Activated naive CD4-positive, alpha-beta T cell treated with Interleukin-2 at 50 U/mL for 16 hours (primary cell): ENCODE measurements at regions not wholly inside any gene's neighbourhood (a gene's known extent, or its start where the extent isn't known, plus 50 kb on each side); places are given as distances from the start of the nearest gene placed in this dataset.
"Not testable (repeated sequence)": the region's sequence is repeated elsewhere in the genome, so short reads cannot be mapped to it uniquely, and the experiment has no call there.

ENCODE experiments used
- DNase-seq: peaks from one replicate; pipeline ENCODE4 v3.0.0-alpha.2; 2020

DNA sequence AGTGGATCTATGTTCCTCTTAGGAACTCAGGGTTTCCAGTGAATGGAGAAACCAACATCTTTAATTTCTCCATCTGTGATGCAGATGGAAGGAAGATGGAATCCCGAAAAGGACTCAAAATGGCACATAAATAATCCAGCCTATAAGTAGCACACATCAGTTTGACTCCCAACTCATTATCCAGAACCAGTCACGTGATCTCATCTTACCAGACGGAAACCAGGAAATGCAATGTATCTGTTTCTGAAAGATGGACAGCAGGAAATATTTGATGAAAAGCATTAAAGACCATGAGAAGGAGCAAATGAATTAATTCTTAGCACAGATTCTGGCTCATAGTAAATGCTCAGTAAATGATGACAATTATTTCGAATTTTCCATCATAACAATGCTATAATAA, 443.1 kb upstream of the FMR1 start:
- no peak for DNase-seq

DNA sequence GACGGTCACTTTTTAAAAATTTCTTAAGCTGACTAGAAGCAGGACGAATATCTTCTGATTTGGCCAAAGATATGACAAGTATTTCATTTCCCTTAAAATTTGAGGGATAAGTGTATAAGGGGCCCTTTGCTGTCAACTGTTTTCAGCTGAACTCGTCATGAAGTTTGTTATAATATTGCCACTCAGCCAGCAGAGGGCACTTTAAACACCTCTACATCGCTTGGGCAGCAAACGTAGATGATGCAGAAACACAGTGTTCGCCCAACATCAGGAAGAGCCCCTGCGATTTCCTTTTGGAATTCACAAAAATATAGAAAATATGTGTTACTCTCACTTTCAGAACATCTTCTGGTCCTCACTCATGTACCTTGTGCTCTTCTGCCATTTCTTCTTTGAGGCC, 435.7 kb upstream of the FMR1 start:
- DNase-seq: no peak

DNA sequence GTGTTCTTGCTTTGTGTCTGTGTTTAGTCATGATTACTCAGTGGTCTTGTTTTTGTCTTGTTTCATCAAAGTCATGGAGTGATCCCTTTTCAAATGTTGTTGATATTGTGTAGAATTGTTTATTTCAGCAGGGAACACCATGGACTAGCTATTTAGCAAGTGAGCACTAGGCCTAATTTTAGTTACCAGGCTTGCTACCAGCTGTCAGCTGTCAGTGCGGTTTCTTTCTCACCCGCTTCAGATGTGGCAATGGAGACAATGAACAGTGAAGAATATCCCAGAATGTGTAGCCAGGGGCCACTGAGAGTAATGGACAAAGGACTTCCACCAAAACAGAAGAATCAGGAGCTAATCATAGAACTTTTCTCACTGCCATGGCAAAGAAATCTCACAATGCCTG, 432.8 kb upstream of the FMR1 start:
- DNase-seq: no peak

DNA sequence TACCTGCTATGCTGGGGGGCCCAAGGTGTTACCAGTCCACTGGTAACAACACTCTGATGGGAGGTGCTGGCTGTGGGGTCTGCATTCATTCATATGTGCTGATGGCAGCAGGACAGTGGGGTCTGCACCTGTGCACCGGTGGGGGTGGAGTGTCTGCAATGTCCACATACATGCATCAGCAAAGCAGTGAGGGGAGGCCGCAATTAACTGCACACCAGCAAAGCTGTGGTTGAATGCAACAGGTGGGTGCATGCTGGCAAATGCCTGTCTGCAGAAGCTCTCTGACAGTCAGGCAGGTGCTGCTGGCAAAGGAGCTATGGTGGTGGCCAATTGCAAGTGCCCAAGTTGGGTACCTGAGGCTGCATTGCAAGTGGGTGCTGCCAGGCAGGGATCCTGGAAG, 426.5 kb upstream of the FMR1 start:
- DNase-seq: no peak

DNA sequence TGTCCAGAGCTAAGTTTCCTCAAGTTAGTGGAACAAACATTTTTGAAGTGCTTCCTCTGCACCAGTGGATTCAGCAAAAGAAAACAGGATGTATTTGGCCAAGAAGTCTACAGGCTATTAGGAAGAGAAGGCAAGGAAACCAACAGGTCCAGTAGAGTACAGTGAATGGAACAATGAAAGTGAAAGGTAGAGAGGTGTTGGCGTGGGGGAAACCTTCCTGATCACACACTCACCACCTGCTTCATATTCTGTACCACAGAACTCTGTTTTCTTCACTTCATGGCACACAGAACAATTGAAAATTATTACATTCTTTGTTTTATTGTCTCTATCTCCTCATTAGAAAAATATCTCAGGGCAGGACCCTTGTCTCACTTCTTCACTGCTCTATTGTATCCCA, 417.4 kb upstream of the FMR1 start:
- DNase-seq: no peak

DNA sequence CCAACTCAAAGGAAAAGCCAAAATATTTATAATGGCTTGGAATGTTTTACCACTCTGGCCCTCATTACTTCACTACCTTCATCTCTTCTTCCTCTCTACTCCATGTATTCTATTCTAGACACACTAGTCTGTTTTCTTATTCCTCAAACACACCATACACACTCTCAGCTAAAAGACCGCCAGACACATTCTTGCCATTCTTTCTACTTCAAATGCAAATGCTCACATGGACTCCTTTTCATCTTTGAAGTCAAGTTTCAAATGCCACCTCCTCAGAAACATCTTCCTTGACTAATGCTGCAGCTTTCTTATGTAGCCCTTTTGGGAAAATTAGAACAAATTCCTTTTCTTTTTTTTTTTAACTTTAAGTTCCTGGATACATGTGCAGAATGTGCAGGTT, 412.9 kb upstream of the FMR1 start:
- DNase-seq: no peak

DNA sequence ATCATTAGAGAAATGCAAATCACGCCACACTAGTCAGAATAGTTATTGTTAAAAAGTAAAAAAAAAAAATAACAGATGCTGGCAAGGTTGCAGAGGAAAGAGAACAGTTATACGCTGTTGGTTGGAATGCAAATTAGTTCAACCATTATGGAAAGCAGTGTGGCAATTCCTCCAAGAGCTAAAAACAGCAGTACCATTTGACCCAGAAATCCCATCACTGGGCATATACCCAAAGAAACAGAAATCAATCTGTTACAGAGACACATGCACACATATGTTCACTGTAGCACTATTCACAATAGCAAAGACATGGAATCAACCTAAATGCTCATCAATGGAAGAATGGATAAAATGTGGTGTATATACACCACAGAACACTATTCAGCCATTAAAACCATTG, 388.7 kb upstream of the FMR1 start:
- no peak for DNase-seq

DNA sequence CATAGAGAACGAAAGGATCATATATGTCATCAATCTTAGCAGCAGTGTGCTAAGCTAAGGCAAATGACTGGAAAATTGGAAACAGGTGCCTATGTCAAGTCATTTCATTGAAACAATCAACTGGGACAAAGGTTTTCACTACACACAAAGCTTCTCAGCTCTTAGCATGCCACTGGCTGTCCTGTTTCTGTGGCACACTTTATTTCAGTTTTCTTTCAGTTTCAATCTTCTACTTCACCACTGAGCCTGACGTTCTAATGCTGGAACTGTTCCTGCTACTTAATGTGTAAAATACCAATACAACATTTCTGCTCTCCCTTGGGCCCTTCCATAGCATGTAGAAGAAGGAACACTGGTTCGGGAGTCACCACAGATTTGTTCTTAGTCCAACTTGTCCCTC, 378.3 kb upstream of the FMR1 start:
- no peak for DNase-seq

DNA sequence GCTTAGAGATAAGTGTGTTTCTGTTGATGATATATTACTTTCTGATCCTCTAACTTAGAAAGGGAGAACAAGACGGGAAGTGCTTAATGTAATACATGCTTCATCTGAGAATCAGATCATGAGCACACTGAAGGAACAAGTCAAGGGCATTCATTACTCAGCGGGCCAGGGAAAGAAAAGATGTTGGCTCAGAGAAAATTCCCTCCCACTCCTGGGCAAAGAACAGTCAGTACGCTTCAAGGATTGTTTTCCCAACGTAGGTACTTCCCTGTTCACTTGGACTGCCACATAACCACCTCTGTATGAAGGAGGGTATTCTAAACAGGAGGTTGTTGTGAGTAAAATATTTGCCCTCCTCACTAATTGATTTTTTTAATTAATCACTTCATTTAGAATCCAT, 374.5 kb upstream of the FMR1 start:
- no peak for DNase-seq

DNA sequence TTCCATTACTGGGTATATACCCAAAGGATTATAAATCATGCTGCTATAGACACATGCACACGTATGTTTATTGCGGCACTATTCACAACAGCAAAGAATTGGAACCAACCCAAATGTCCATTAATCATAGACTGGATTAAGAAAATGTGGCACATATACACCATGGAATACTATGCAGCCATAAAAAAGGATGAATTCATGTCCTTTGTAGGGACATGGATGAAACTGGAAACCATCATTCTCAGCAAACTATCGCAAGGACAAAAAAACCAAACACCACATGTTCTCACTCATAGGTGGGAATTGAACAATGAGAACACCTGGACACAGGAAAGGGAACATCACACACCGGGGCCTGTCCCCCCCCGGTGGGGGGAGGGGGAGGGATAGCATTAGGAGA, 363.7 kb upstream of the FMR1 start:
- not testable (repeated sequence) for DNase-seq

DNA sequence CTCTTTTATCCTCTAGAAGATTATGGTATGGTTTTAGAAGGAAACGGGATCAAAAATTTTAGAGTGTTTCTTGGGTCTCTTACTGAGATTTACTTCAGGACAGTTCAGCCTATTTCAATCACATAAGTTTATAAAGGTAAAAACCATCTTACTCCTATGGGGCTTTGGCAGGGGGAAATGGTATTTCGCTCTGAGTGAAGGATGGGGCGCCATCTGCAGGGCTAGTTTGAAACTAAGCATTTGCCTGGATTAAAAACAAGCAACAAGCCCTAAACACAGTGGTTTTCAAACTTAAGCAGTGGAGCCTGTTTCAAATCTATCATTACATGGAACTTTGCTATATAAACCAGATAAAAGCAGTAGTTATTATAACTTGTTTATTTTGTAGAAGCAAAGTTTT, 361.5 kb upstream of the FMR1 start:
- no peak for DNase-seq

DNA sequence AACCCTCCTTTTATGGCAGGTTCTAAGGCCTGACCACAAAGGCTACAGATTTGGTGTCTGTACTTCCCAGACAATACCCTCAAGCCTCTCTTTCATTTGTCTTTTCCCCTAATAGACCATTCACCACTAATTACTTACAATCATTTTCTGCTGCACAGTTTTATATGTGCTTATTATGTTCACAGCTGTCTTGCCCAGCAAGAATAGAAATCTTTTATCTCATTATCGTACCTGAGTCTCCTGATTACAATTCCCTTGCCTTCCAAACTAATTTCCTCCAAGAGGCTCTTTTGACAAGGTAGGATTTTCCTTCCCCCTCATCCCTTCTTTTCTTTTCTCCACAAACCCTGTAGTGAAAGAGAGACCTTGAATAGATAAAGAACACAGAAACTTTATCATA, 352.5 kb upstream of the FMR1 start:
- no peak for DNase-seq

DNA sequence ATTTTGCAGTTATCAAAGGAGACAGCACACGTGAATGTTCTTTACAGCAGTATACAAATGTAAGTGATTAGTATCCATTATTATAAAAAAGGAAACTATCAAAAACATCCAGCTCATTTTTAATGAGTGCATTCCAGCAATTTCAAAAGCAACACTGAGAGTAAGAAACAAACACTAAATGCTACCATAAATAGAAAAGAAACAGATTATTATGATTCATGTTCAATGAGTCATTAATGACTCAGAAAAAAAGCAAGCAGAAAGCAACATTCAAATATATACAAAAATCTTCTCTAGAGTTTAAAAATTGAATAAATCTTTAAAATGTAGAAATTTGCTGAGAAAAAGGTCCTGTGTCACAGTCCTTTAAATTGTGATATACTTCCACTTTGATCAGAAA, 346.5 kb upstream of the FMR1 start:
- DNase-seq: no peak

DNA sequence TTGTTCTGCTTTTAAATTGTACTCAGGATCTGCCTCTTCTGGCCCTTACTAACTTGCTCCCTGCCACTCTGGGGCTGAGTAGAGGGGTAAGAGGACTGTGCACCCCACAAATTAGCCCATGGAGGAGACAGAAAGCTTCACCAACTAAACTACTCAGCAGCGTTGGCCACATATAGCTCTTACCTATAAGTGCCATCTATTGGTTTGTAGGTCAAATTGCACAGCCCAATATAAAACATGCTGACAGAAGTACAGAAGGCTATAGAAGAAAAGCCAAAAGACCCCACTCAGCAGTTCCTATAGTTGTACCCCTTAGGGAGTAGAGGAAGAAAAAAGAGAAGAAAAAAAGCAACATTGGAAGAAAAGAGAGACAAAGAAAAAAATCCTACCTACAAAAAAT, 341.2 kb upstream of the FMR1 start:
- no peak for DNase-seq

DNA sequence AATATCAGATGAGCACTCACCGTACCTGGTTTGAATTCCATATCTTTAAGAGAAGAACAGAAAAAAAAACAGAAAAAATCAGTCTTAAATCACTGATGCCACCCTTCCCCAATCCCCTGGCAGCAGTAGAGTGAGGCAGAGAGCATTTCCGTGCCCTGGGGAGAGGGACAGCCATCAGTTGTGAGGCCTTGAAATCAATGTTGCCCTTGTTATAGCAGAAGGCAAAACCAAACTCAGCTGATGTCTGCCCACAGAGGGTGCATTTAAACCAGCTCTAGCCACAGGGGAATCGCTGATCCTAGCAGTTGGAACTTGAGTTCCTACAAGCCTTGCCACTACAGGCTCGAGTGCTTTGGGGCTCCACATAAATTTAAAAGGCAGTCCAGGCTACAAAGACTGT, 338.5 kb upstream of the FMR1 start:
- DNase-seq: no peak

DNA sequence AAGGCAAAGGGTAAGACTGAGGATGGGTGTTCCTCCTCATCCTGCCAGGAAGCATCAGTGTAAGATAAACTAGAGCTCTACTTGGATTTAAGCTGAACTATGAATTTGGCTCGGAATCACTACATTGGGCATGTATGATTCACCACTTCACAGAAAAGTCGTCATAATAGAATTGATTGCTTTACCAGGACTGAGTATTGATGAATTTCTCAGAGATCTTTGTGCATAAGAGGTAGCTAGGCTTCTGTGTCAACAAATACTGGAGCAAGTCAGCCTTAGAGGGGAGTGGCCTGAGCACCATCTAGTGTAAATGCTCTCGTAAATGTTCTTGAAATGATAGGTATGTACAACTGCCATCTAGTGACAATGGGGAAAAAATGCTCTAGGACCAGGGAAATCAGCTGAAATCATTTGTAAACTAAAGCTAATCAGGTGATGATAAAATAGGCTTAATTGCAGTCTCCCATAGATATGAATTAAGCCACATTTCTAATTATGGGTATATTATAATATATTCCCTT, 309.5 kb upstream of the FMR1 start:
- no peak for DNase-seq

DNA sequence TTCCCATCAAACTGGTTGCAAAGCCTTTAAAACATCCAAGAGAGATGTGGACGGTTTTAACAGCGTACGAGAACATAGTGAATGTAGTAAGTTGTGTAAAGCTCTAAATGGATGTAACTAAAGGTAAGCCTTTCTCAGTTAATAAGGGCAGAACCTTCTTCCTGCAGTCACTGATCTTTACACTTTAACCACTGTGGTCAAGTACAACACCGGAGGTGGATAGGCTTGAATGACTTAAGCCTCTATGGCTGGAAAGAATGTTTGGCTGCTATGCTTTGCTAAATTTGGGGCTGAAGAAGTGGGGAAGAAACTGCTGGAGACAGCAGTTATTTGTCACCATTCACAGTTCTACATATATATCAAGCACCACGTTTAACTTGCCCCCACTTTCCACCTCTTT, 285.1 kb upstream of the FMR1 start:
- DNase-seq: no peak

DNA sequence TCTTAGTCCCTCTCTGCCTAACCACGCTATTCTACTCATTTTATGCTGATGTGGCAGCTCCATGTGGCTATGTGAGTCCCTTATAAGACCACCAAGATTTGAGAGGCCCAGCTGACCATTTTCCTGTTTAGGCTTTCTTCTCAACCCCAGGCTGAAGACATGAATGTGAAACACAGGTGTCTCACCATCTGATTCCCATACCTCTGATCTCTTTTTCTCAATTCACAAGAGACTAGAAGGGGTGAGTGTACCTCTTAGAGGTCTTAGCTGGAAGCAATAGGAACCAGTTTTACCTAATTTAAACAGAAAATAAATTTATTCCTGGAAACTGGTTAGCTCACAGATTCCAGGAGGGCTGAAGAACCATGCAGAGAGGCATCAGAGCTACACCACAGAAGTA, 276.5 kb upstream of the FMR1 start:
- DNase-seq: no peak

DNA sequence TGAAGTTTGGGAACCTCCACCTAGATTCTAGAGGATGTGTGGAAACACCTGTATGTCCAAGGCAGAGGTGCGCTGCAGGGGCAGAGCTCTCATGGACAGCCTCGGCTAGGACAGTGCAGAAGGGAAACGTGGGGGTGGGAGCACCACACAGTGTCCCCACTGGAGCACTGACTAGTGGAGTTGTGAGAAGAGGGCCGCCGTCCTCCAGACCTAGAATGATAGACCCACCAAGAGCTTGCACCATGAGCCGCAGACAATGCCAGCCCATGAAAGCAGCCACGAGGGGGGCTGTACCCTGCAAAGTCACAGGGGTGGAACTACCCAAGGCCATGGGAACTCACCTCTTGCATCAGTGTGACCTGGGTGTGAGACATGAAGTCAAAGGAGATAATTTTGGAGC, 274.5 kb upstream of the FMR1 start:
- DNase-seq: no peak

DNA sequence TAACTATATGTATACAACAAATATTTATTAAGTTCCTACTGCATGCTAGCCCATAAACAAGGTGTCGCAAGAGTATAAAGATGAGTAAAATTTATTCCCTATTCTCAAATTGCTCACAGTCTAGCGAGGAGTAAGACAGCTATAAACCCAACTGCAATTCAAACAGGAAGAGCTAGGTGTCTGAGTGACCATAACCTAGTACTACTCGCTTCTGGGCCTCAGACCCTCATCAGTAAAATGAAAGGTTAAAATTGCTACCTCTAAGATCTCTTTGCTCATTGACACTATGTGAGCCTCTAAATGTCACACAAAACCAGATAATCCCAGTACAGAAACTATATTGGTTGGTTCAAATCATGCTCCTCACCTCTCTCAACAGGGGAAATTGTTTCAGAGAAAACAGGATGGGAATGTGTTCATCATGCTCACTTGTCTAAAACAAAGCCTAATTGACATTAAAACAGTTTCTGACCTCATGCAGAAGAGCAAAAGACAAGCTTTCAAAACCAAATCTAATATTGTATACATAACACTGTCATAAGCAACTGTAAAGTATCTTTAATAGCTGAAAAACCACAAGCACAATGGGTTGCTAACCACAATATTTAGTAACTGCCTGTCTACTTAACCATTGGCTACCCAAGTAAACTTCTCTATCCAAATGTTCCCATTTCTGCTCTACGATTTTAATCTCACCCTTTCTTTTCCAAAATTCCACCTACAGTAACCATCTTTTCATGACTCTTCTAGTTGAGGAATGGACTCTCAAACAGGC, 264.6 kb upstream of the FMR1 start:
- no peak for DNase-seq

DNA sequence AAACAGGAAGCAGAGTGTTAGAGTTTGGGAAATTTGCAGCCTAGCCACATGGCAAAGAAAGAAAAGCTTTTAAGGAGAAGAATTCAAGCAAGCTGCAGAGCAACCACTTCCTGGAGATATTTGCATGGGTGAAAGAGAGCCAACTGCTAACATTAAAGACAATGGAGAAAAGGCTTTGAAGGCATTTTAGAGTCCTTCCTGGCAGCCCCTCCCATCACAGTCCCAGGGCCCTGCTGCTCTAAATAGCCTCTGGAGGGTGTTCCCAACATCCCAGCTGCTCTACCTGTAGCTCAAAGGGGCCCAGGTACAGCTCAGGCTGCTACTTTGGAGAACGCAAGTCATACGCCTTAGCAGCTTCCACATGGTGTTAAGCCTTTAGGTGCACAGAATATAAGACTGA, 235.9 kb upstream of the FMR1 start:
- DNase-seq: no peak

DNA sequence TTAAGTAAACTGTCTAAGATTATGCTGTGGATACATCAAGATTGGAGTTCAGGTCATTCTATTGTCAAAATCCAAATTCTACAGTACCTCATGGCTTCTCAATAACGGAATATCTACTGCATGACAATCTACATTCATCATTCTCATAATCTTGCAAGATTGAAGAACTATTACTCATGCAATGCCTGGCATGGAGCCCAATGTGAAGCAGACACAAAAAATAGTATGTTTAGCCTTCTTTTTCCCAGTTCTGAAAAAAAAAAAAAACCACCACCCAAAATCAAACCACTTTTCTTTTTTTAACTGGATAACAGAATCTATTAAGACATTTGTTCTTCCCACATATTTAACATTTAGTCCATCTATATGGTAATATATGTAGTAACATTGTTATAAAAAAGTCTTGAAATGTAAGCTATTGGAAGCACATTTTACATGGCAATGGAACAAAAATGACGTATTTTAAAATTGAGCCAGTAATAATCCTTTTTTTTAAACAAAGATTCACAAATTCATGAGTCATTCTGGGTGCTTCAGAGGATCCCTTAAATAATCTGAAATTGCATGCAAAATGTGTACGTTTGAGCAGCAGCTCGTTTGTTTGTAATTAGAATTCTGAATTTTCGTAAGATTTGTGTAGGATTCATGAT, 232.2 kb upstream of the FMR1 start:
- DNase-seq: no peak

DNA sequence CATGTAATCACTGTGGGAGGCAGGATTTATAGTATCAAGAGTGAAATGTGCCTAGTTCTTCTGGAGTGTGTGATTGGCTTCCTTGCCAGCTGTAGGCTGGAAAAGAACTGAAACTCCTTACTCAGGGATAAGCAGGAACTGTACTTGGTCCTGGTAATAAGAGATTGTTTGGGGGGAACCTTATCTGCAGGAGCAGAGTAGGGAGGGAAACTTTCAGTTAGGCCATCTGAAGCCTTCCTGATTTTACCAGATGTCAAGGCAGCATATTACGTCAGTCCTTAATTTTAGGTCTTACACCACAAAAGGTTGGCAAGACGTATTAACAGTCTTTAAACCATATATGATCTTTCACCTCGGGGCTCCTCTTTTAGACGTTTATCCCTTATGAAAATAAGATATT, 231.5 kb upstream of the FMR1 start:
- no peak for DNase-seq

DNA sequence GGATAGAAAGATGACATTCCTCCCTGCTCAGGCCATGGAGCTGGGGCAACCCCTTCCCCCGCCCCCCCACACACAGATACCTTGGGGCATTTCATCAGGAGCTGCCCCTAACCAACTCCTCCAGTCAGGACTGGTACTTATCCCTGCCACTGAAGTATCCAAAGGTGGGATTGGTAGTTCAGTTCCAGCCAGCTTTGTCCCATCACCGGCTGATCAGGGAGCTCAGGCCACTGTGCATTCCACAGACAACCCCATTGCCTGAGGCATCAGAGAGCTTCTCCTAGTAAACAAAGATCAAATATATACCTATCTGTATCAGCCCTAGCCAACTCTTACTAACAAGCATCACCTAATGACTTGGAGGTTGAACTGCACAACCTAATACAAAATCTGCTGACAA, 218.2 kb upstream of the FMR1 start:
- DNase-seq: no peak

DNA sequence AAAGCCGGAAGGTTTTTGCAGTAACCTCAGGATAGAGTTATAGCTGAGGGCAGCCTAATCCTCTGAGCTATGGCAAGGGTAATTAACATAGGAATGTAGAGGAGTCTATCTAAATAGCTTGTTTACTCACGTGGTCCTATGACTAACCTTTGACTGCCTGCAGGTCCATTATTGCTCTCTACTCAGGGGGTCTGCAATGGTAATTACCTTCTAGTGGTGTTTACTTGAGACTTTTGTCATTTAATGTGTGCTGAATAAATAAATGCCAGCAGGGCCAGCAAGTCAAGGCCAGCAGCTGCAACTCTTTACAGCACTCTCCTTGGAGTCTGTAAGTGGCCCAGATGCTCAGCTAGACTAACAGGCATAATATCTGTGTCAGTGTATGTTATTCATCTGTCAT, 212.7 kb upstream of the FMR1 start:
- DNase-seq: no peak
